ENCODE measurements at regions not wholly inside any gene's neighbourhood (a gene's known extent, or its start where the extent isn't known, plus 50 kb on each side); places are given as distances from the start of the nearest gene placed in this dataset.

- TF ChIP-seq CTCF (IDR thresholded peaks at IDR 0.05; ENCODE audit: low read depth, low read length, poor library complexity, severe bottlenecking) (no peak), EZH2phosphoT487 (IDR thresholded peaks at IDR 0.05; ENCODE audit: borderline replicate concordance, low read length) (no peak)
- no peak overlapping the region for H3K4me2 ChIP-seq (ENCODE audit: low read length)
- no peaks in the 10 kb centered on the region for H3K79me2 ChIP-seq (ENCODE audit: control insufficient read depth, low read length)
- H3F3A ChIP-seq (ENCODE audit: control insufficient read depth, insufficient read depth), result no peaks in the 10 kb centered on the region
- no peaks in the 10 kb centered on the region for H3K9me3 ChIP-seq (ENCODE audit: control insufficient read depth, insufficient read depth, low read length)
- H3K27me3 ChIP-seq (ENCODE audit: control insufficient read depth, low read length), result no peaks in the 10 kb centered on the region
- H3K4me3 ChIP-seq (ENCODE audit: low read length), result no peak overlapping the region
- no peaks in the 10 kb centered on the region for H4K20me1 ChIP-seq (ENCODE audit: control insufficient read depth, insufficient read depth, low read depth, low read length)
- H3K9me2 ChIP-seq (replicated peaks; ENCODE audit: control insufficient read depth, low read length), result no peaks in the 10 kb centered on the region
- no peak overlapping the region for H3K27ac ChIP-seq (ENCODE audit: low read depth, low read length)
- H3K36me3 ChIP-seq (ENCODE audit: control insufficient read depth, low read length), result no peaks in the 10 kb centered on the region
- H3K4me1 ChIP-seq (ENCODE audit: control insufficient read depth, low read length), result no peaks in the 10 kb centered on the region
Observed at GRCh38 chrX:15142084-15142715, 127.7 kb downstream of the ASB9 start.

GRCh38 chrX:15136795-15137194 lies 133.1 kb downstream of the ASB9 start:
- Histone ChIP-seq H3K4me1 (ENCODE audit: control insufficient read depth, low read length) (no peaks in the 10 kb centered on the region), H3K79me2 (ENCODE audit: control insufficient read depth, low read length) (no peaks in the 10 kb centered on the region), H3K27me3 (ENCODE audit: control insufficient read depth, low read length) (no peaks in the 10 kb centered on the region), H3K9me3 (ENCODE audit: control insufficient read depth, insufficient read depth, low read length) (no peaks in the 10 kb centered on the region), H3K9me2 (replicated peaks; ENCODE audit: control insufficient read depth, low read length) (no peaks in the 10 kb centered on the region), H3F3A (ENCODE audit: control insufficient read depth, insufficient read depth) (no peaks in the 10 kb centered on the region), H3K4me3 (ENCODE audit: low read length) (no peak overlapping the region), H3K27ac (ENCODE audit: low read depth, low read length) (no peak overlapping the region), H3K4me2 (ENCODE audit: low read length) (no peak overlapping the region), H3K36me3 (ENCODE audit: control insufficient read depth, low read length) (no peaks in the 10 kb centered on the region), H4K20me1 (ENCODE audit: control insufficient read depth, insufficient read depth, low read depth, low read length) (no peaks in the 10 kb centered on the region)
- TF ChIP-seq CTCF (IDR thresholded peaks at IDR 0.05; ENCODE audit: low read depth, low read length, poor library complexity, severe bottlenecking), result no peak
- no peak for TF ChIP-seq EZH2phosphoT487 (IDR thresholded peaks at IDR 0.05; ENCODE audit: borderline replicate concordance, low read length)

- Histone ChIP-seq H3K4me1 (ENCODE audit: control insufficient read depth, low read length) (no peaks in the 10 kb centered on the region), H3K27ac (ENCODE audit: low read depth, low read length) (no peak overlapping the region), H3K27me3 (ENCODE audit: control insufficient read depth, low read length) (no peaks in the 10 kb centered on the region), H4K20me1 (ENCODE audit: control insufficient read depth, insufficient read depth, low read depth, low read length) (no peaks in the 10 kb centered on the region), H3K4me3 (ENCODE audit: low read length) (no peak overlapping the region), H3K79me2 (ENCODE audit: control insufficient read depth, low read length) (no peaks in the 10 kb centered on the region), H3K9me2 (replicated peaks; ENCODE audit: control insufficient read depth, low read length) (no peaks in the 10 kb centered on the region), H3K4me2 (ENCODE audit: low read length) (no peak overlapping the region), H3K36me3 (ENCODE audit: control insufficient read depth, low read length) (no peaks in the 10 kb centered on the region), H3K9me3 (ENCODE audit: control insufficient read depth, insufficient read depth, low read length) (no peaks in the 10 kb centered on the region), H3F3A (ENCODE audit: control insufficient read depth, insufficient read depth) (no peaks in the 10 kb centered on the region)
- TF ChIP-seq CTCF (IDR thresholded peaks at IDR 0.05; ENCODE audit: low read depth, low read length, poor library complexity, severe bottlenecking) (no peak), EZH2phosphoT487 (IDR thresholded peaks at IDR 0.05; ENCODE audit: borderline replicate concordance, low read length) (no peak)
Observed at GRCh38 chrX:15129412-15129811, 140.5 kb downstream of the ASB9 start.
